K562 (cell line): ENCODE measurements at regions not wholly inside any gene's neighbourhood (a gene's known extent, or its start where the extent isn't known, plus 50 kb on each side); places are given as distances from the start of the nearest gene placed in this dataset.
"Not testable (repeated sequence)": the region's sequence is repeated elsewhere in the genome, so short reads cannot be mapped to it uniquely, and the experiment has no call there.

ENCODE experiments used
- ATAC-seq: fragments of 200-7000 bp; cut with Tn5 transposase; 3 replicates; pipeline ENCODE4 v1.9.1; 2020; ENCODE audit warnings: moderate library complexity
- BruUV-seq: library from RNA; stranded (reverse); fragments of 400-500 nt; replicated peaks from 2 replicates; lab custom pipeline; 2021; lab: Mats Ljungman, UMichigan
- CTCF ChIA-PET: fragments of 300-600 bp; formaldehyde crosslinking; extraction: SDS; loops from one replicate; lab custom pipeline; 2021; ENCODE audit warnings: low intra/inter-chr PET ratio; lab: Yijun Ruan, JAX
- POLR2A ChIA-PET: fragments of 300-600, 350-650 bp; sonication (Branson Sonifier 250); formaldehyde crosslinking; extraction: SDS; loops from one replicate; lab custom pipeline; 2021; ENCODE audit warnings: antibody characterized with exemption, inconsistent platforms; lab: Yijun Ruan, JAX
- DNase-seq, 4 experiments: peaks; one replicate each; pipeline versions ENCODE4 v3.0.0 to v3.0.0-alpha.2; 2011 to 2018; ENCODE audit warnings: low spot score in 3 of 4, mixed read lengths in 3 of 4; ENCODE audit errors: extremely low read depth in 1 of 4
- FAIRE-seq: peaks from 2 replicates; lab custom pipeline; 2011; peaks lifted over from hg19 to GRCh38; lab: Jason Lieb, UNC
- H2AFZ ChIP-seq: 2 replicates; pipeline ENCODE4 v1.6.0; 2011; ENCODE audit warnings: low read depth, low read length, control low read depth, inconsistent platforms
- H3K27ac ChIP-seq: fragments of 200-600 bp; 3 replicates; pipeline ENCODE4 v1.8.0; 2011; ENCODE audit warnings: low read depth, mild to moderate bottlenecking, control low read depth, inconsistent platforms, low read length, moderate library complexity, mixed read lengths; ENCODE audit errors: extremely low read depth
- H3K27me3 ChIP-seq, 2 experiments: fragments of 300-600 bp in 1 of 2; 2 replicates in 1 of 2; 3 replicates in 1 of 2; pipeline versions ENCODE4 v1.6.0 to v1.8.0; 2011; ENCODE audit warnings: inconsistent platforms in 2 of 2, low read length in 2 of 2, mild to moderate bottlenecking in 1 of 2, mixed read lengths in 1 of 2, moderate library complexity in 1 of 2; ENCODE audit not compliant: control insufficient read depth in 2 of 2, insufficient read depth in 2 of 2
- H3K36me3 ChIP-seq: fragments of 300-600 bp; 3 replicates; pipeline ENCODE4 v1.8.0; 2011; ENCODE audit warnings: mild to moderate bottlenecking, low read length, inconsistent platforms; ENCODE audit not compliant: control insufficient read depth, insufficient read depth
- H3K4me1 ChIP-seq, 2 experiments: fragments of 200-600 bp in 1 of 2; replicated peaks in 1 of 2; 2 replicates in 1 of 2; 3 replicates in 1 of 2; pipeline versions ENCODE4 v1.5.1 to v1.8.0; 2011; ENCODE audit warnings: inconsistent platforms in 2 of 2, low read length in 2 of 2, mild to moderate bottlenecking in 1 of 2, mixed read lengths in 1 of 2, moderate library complexity in 1 of 2; ENCODE audit not compliant: control insufficient read depth in 2 of 2, insufficient read depth in 2 of 2
- H3K4me2 ChIP-seq: 2 replicates; pipeline ENCODE4 v1.6.1; 2011; ENCODE audit warnings: low read length, control low read depth, inconsistent platforms, mixed read lengths; ENCODE audit not compliant: insufficient read depth
- H3K4me3 ChIP-seq: fragments of 200-600 bp; sonication (generic), shearing (Covaris generic); 2 replicates; pipeline ENCODE4 v1.5.1; 2016; ENCODE audit warnings: control low read depth, inconsistent platforms
- H3K79me2 ChIP-seq: fragments of 200-600 bp; 3 replicates; pipeline ENCODE4 v1.8.0; 2011; ENCODE audit warnings: low read length, inconsistent platforms; ENCODE audit not compliant: control insufficient read depth, insufficient read depth
- H3K9ac ChIP-seq, 2 experiments: 2 replicates each; pipeline versions ENCODE4 v1.6.0 to v1.6.1; 2011; ENCODE audit warnings: low read depth in 2 of 2, low read length in 2 of 2, control low read depth in 1 of 2, inconsistent platforms in 1 of 2, mild to moderate bottlenecking in 1 of 2, mixed read lengths in 1 of 2; ENCODE audit not compliant: insufficient read depth in 1 of 2
- H3K9me1 ChIP-seq: one replicate; pipeline ENCODE4 v1.6.0; 2011; ENCODE audit warnings: inconsistent platforms, mild to moderate bottlenecking, low read length, moderate library complexity; ENCODE audit not compliant: control insufficient read depth, insufficient read depth
- H3K9me3 ChIP-seq: replicated peaks from 2 replicates; pipeline ENCODE4 v1.5.1; 2011; ENCODE audit warnings: low read depth, low read length, inconsistent platforms; ENCODE audit not compliant: control insufficient read depth, insufficient read depth
- H4K20me1 ChIP-seq: replicated peaks from 2 replicates; pipeline ENCODE4 v1.6.1; 2011; ENCODE audit warnings: low read length, inconsistent platforms, mixed read lengths; ENCODE audit not compliant: control insufficient read depth, insufficient read depth
- CTCF ChIP-seq, 3 experiments: IDR thresholded peaks in 2 of 3; conservative IDR thresholded peaks in 1 of 3; 2 replicates each; pipeline ENCODE4 v1.5.1; 2011 to 2012; ENCODE audit warnings: low read length in 3 of 3, mild to moderate bottlenecking in 3 of 3, control low read depth in 2 of 3, improper control_type of control experiment in 1 of 3, inconsistent platforms in 1 of 3, low read depth in 1 of 3, mixed read lengths in 1 of 3, moderate library complexity in 1 of 3; ENCODE audit not compliant: insufficient read depth in 2 of 3
- WGBS: fragments of 100-300 bp; shearing (Covaris generic); methylation state at CpG from one replicate; pipeline ENCODE4 v1.1.6; 2016; ENCODE audit warnings: low coverage, mixed read lengths; ENCODE audit not compliant: insufficient coverage; ENCODE audit errors: missing lambda C conversion rate; 5-methylcytosine and 5-hydroxymethylcytosine counted together
- in situ Hi-C: fragments of 300-500 bp; cut with MboI; formaldehyde crosslinking; loops from 4 replicates; pipeline ENCODE4 v1.15.0; 2018; ENCODE audit warnings: inconsistent platforms, mixed read lengths
- intact Hi-C: fragments of 100-400 bp; cut with micrococcal nuclease; formaldehyde crosslinking; loops from 2 replicates; pipeline ENCODE4 v1.14.2; 2022

DNA sequence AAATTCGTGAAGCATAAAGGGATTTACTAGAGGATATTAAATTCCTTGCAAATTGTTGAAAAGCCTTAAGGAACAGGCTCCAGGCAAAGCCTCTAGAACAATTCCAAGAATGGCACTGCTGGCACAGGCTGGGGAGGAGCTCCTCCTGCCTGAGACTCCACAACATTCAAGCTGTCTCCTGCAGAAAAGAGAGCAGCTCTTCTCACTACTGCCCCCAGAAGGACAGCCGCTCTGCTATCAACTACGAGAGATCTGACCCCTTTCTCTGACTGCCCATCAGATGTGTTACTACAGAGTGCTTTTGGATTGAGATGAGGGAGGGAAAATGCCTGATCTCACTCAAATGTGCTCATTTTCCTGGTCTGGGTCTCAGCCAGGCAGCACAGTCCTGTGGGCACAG lies 269.9 kb downstream of the RPIA start:
- WGBS = 0% methylated on average over 3 of the region's 3 CpGs
- not testable (repeated sequence) for H3K9me3 ChIP-seq

More for the DNA sequence above, 269.9 kb downstream of the RPIA start:
- H3K4me1 ChIP-seq, CTCF ChIA-PET, in situ Hi-C loops, H4K20me1 ChIP-seq, intact Hi-C loops, H3K36me3 ChIP-seq, H3K27ac ChIP-seq, H3K4me2 ChIP-seq, POLR2A ChIA-PET, H3K79me2 ChIP-seq, H3K9ac ChIP-seq, DNase-seq, BruUV-seq, H2AFZ ChIP-seq, H3K27me3 ChIP-seq, H3K4me3 ChIP-seq, FAIRE-seq, H3K9me1 ChIP-seq, ATAC-seq: not testable (repeated sequence)
- peak; percentile 4 to 18 (median 12); a peak in 1 of 6 replicates for TF ChIP-seq CTCF (IDR thresholded peaks at IDR 0.05 in 2 of 3, conservative IDR thresholded peaks at IDR 0.05 in 1 of 3; ENCODE audit: insufficient read depth in 2 of 3, low read depth in 1 of 3, low read length in 3 of 3)
